Skeletal muscle tissue (tissue), 3 donors: ENCODE measurements at regions not wholly inside any gene's neighbourhood (a gene's known extent, or its start where the extent isn't known, plus 50 kb on each side); places are given as distances from the start of the nearest gene placed in this dataset.

Source experiments
- H3K27ac ChIP-seq: one replicate; pipeline ENCODE4 v1.7.0; 2013; ENCODE audit warnings: mild to moderate bottlenecking, low read depth, low read length, inconsistent platforms
- H3K27me3 ChIP-seq, 3 donors: one replicate each; pipeline ENCODE4 v1.7.0; 2013; ENCODE audit warnings: low read length in 3 of 3; ENCODE audit not compliant: control insufficient read depth in 3 of 3, insufficient read depth in 3 of 3
- H3K36me3 ChIP-seq, 3 donors: one replicate each; pipeline ENCODE4 v1.7.0; 2013; ENCODE audit warnings: low read length in 3 of 3; ENCODE audit not compliant: control insufficient read depth in 3 of 3, insufficient read depth in 3 of 3
- H3K4me1 ChIP-seq, 3 donors: one replicate each; pipeline ENCODE4 v1.7.0; 2013; ENCODE audit warnings: low read length in 3 of 3, mild to moderate bottlenecking in 3 of 3; ENCODE audit not compliant: control insufficient read depth in 3 of 3, insufficient read depth in 3 of 3
- H3K4me3 ChIP-seq, 3 donors: one replicate each; pipeline ENCODE4 v1.7.0; 2013; ENCODE audit warnings: low read length in 3 of 3
- H3K9ac ChIP-seq, 3 donors: one replicate each; pipeline ENCODE4 v1.7.0; 2013; ENCODE audit warnings: low read length in 3 of 3, mild to moderate bottlenecking in 3 of 3, moderate library complexity in 2 of 3, low read depth in 1 of 3
- H3K9me3 ChIP-seq, 3 donors: one replicate each; pipeline ENCODE4 v1.7.0; 2013; ENCODE audit warnings: low read length in 3 of 3; ENCODE audit not compliant: control insufficient read depth in 3 of 3
- donor health status: Osteomylitis.

DNA sequence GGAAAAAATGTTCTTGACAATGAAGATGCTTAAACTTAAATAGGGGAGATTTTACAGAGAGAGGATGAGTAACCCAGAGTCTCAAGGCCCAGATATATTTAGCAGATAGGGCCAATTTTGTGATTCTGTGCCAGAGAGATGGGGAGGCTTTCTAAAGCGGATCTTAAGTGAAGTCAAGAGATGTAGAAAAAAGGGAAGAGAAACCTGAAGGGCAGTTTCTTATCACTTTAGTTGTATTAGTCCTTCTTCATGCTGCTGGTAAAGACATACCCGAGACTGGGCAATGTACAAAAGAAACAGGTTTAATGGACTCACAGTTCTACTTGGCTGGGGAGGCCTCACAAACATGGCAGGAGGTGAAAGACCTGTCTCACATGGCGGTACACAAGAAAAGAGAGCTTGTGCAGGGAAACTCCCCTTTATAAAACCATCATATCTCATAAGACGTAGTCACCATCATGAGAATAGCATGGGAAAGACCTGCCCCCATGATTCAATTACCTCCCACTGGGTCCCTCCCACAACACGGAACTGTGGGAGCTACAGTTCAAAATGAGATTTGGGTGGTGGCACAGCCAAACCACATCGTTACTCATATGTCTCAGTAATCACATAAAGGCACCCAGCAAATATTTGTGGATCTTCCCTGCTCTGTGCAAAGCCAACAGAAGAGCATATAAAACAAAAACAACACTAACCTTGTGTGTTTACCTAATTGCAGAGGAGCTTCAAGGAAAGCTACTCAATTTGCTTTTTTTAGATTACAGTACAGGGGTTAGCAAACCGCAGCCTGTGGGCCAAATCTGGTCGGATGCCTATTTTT is 102.6 kb upstream of the MYCBP2 start:
- Histone ChIP-seq H3K4me3 (no peak overlapping the region), H3K4me1 (no peaks in the 10 kb centered on the region), H3K27me3 (no peaks in the 10 kb centered on the region), H3K9me3 (no peaks in the 10 kb centered on the region), H3K36me3 (no peaks in the 10 kb centered on the region), H3K9ac (no peak overlapping the region), H3K27ac (no peak overlapping the region)

DNA sequence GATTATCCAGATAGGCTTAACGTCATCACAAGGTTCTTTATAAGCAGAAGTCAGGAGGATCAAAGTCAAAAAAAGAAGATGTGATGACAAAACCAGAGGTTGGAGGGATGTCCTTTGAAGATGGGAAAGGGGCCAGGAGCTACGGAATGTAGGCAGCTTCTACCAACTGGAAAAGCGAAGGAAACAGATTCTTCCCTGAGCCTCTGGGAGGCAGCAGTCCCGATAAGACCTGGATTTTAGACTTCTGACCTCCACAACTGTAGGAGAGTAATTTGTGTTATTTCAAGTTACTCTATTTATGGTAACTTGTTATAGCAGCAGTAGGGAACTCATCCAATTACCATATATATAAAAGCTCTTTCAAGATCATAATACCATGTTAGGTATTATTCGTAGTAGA is 98.8 kb upstream of the MYCBP2 start:
- no peaks in the 10 kb centered on the region for H3K27me3 ChIP-seq
- no peak overlapping the region for H3K9ac ChIP-seq
- H3K4me3 ChIP-seq, result no peak overlapping the region
- H3K27ac ChIP-seq, result no peak overlapping the region
- H3K4me1 ChIP-seq, result no peaks in the 10 kb centered on the region
- H3K9me3 ChIP-seq, result no peaks in the 10 kb centered on the region
- no peaks in the 10 kb centered on the region for H3K36me3 ChIP-seq

DNA sequence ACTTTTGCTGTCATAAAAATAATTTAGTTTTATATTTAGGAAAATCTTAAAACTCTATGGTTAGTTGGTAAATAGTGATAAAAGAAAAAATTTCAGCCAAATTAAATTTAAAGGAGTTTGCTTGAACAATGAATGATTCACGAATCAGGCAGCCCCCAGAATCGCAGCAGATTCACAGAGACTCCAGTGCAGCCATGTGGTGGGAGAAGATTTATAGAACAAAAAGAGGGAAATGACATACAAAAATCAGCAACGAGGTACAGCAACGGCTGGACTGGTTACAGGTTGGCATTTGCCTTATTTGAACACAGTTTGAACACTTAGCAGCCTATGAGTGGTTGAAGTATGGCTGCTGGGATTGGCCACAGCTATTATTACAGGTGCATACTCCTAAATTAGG is 96.4 kb upstream of the MYCBP2 start:
- no peak overlapping the region for H3K27ac ChIP-seq
- no peak overlapping the region for H3K9ac ChIP-seq
- H3K4me3 ChIP-seq, result no peak overlapping the region
- no peaks in the 10 kb centered on the region for H3K9me3 ChIP-seq
- H3K4me1 ChIP-seq, result no peaks in the 10 kb centered on the region
- H3K36me3 ChIP-seq, result no peaks in the 10 kb centered on the region
- no peaks in the 10 kb centered on the region for H3K27me3 ChIP-seq

DNA sequence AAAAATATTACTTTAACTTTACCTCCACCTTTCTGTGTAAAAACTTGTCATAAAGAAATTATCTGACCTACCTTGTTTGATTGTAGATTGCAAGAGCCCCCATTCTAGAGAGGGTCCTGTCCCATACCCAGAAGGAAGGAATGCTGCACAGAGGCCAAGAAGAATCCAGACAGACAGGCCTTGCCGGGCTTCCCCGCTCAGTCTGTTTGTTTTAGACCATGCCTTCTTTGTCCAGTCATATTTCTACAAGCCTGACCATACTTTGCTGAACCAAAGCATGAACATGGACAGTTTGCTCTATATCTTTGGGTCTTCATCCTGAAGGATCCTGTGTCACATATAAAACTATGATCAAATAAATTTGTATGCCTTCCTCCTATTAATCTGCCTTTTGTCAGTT is 95.8 kb upstream of the MYCBP2 start:
- H3K9me3 ChIP-seq, result no peaks in the 10 kb centered on the region
- no peak overlapping the region for H3K4me3 ChIP-seq
- no peaks in the 10 kb centered on the region for H3K4me1 ChIP-seq
- H3K27ac ChIP-seq, result no peak overlapping the region
- H3K36me3 ChIP-seq, result no peaks in the 10 kb centered on the region
- H3K27me3 ChIP-seq, result no peaks in the 10 kb centered on the region
- H3K9ac ChIP-seq, result no peak overlapping the region

DNA sequence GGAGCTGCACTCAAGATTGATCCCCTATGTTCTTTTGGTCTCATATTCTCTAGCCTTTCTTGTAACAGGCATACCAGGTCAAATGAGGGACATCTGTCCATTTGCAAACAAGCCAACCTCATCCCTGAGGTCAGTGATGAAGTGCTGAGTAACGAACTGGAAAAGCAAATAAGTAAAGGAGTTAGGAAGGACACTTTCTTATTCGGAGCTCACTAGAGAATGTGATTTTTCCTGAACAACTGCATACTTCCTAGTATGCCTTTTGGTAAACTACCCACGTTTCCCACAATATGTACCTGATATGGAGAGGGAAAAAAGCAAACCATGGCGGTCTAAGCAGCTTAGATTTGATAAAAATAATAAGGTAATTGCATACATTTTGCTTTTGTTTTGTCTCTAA is 91.0 kb upstream of the MYCBP2 start:
- Histone ChIP-seq H3K36me3 (no peaks in the 10 kb centered on the region), H3K27ac (no peak overlapping the region), H3K4me3 (no peak overlapping the region), H3K4me1 (no peaks in the 10 kb centered on the region), H3K27me3 (no peaks in the 10 kb centered on the region), H3K9ac (no peak overlapping the region), H3K9me3 (no peaks in the 10 kb centered on the region)

DNA sequence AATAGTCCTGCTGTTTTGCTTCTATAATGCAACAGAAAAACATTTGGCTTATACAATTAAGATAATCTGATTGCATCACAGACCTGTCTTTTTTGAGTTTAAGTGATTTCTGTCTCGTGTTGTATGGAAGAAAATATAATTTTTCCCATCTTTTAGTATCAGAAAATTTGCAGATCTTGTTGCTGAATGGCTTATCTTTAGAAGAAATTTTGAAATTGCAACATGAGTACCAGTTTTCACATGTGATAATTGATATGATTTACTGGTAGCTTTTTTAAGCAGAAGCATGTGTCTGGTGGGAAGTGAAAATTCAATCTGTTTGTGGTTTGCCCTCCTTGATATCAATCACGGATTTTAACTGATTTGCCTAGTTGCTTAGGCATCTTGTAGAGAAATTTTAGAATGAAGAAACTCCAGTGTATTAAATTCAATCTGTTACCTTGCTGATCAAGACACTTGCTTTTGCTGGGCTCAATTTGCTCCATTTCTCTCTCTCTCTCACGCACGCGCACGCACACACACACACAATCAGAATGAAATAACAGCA is 89.8 kb upstream of the MYCBP2 start:
- Histone ChIP-seq H3K36me3 (no peaks in the 10 kb centered on the region), H3K9me3 (no peaks in the 10 kb centered on the region), H3K4me3 (no peak overlapping the region), H3K4me1 (no peaks in the 10 kb centered on the region), H3K9ac (no peak overlapping the region), H3K27ac (no peak overlapping the region), H3K27me3 (no peaks in the 10 kb centered on the region)

DNA sequence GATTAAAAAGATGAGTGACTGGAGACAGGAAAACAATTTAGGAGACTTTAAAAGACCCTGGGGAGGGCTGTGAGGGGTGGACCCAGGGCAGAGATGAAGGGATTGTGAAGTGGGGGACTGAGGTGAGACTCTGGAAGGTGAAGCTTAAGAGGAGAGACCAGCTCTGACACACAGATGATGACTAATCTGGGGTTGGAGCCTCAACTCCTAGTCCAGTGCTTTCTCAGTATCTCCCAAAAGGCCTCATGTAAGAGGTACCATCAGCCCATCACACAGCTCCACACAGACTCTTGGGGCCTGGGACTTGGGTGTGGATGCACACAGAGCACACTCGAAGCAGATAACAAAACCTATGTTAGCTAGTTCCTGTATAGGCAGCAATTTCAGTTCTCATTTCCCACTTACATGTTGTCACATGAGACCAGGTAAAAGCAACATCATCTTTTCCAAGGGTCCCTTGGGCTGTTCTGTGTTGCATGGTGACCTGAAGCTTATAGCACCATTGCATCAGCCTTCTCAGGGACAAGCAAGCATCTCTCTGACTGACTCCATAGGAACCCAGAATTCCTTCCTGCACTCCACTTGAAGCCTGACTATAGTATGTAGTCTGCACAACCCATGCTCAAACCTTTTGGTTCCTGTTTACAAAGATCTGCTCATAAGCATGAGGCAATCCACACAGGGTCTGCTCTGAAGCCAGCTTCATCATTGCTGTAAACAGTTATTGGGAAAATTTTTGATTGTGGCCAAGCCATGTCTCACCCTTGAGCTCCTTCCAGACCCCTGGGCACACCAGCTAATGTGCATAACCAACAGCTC is 88.6 kb upstream of the MYCBP2 start:
- Histone ChIP-seq H3K4me1 (no peaks in the 10 kb centered on the region), H3K9me3 (no peaks in the 10 kb centered on the region), H3K27ac (no peak overlapping the region), H3K4me3 (no peak overlapping the region), H3K36me3 (no peaks in the 10 kb centered on the region), H3K9ac (no peak overlapping the region), H3K27me3 (no peaks in the 10 kb centered on the region)

DNA sequence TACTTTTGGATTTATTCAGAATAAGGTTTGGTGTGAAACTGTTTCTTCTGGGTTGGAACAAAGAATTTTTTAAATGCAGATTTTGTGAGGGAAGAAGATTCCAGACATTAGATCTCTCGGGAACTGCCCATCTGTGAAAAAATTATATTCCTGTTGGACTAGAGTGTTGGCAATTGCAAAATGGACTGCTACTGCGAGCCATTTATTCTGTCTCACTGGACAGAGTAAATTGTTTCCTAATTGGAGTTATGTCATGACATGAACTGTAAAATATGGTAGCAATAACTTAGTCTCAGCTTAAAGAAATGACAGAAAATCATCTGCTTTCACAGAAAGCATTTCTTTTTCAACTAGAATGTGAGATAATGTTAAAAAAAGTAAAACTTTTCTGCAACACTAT is 86.0 kb upstream of the MYCBP2 start:
- H3K9me3 ChIP-seq, result no peaks in the 10 kb centered on the region
- no peak overlapping the region for H3K9ac ChIP-seq
- H3K4me3 ChIP-seq, result no peak overlapping the region
- H3K36me3 ChIP-seq, result no peaks in the 10 kb centered on the region
- H3K4me1 ChIP-seq, result no peaks in the 10 kb centered on the region
- no peak overlapping the region for H3K27ac ChIP-seq
- H3K27me3 ChIP-seq, result no peaks in the 10 kb centered on the region

DNA sequence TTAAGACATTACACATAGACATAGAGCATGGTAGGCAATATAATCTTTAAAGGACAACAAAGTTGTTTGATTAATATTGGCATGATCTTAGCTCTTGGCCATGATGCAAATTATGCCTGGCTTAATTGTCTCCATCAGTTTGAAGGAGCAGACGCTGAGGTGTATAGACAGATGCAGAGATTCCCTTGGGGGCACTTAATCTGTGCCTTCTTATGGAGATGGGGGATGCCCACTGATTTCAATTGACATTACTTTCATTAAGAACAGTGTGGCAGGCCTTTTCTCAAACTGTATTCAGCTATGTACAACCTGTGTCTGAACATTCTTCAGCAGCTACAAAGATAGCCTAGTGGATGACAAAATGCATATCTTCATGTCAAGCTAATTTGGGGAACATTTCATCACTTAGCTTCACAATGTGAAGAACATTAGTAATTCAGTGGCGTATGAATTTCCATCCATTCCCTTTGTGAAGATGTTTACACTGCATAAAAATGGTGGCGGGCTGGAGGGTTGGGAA is 85.3 kb upstream of the MYCBP2 start:
- no peaks in the 10 kb centered on the region for H3K36me3 ChIP-seq
- no peaks in the 10 kb centered on the region for H3K4me1 ChIP-seq
- no peak overlapping the region for H3K27ac ChIP-seq
- H3K9ac ChIP-seq, result no peak overlapping the region
- no peak overlapping the region for H3K4me3 ChIP-seq
- H3K27me3 ChIP-seq, result no peaks in the 10 kb centered on the region
- H3K9me3 ChIP-seq, result no peaks in the 10 kb centered on the region

DNA sequence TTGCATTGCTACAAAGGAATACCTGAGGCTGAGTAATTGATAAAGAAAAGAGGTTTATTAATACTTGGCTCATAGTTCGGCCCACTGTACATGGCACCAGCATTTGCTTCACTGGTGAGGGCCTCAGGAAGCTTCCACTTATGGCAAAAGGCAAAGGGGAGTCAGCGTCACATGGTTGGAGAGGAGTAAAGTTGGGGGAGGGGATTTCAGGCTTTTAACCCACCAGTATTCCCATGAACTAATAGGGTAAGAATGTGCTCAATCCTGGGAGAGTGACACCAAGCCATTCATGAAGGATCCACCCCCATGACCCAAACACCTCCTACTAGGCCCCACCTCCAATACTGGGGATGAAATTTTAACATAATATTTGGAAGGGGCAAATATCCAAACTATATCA is 82.5 kb upstream of the MYCBP2 start:
- H3K4me1 ChIP-seq, result no peaks in the 10 kb centered on the region
- H3K27me3 ChIP-seq, result no peaks in the 10 kb centered on the region
- H3K9me3 ChIP-seq, result no peaks in the 10 kb centered on the region
- no peak overlapping the region for H3K9ac ChIP-seq
- H3K4me3 ChIP-seq, result no peak overlapping the region
- no peak overlapping the region for H3K27ac ChIP-seq
- no peaks in the 10 kb centered on the region for H3K36me3 ChIP-seq
